ENCODE measurements at regions not wholly inside any gene's neighbourhood (a gene's known extent, or its start where the extent isn't known, plus 50 kb on each side); places are given as distances from the start of the nearest gene placed in this dataset.
A peak's percentile ranks its signal among the peaks of the same experiment; 100 is the strongest.
"Not testable (repeated sequence)": the region's sequence is repeated elsewhere in the genome, so short reads cannot be mapped to it uniquely, and the experiment has no call there.

GRCh38 chr9:18236336-18236735, 237.6 kb upstream of the ADAMTSL1 start:
- DNase-seq = no peak

DNA sequence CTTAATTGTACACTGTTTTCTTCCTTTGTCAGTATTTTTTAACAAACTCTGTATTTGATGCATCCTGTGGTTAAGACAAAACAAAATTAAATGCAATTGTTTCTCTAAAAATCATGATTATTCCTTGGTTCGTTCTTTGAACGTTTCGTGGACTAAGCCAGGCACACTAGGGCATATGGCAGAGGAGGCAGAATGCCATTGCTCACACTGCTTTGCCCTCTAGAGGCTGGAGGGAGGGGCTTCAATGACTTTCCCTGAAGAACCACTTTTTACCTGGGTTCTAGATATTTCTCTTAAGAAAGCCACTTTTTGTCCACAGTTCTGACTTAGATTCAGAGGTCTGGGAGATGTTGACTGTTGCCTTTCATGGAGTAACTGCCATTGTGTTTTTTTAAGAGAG, 236.2 kb upstream of the ADAMTSL1 start:
- DNase-seq = no peak

- no peak for DNase-seq
Measured at GRCh38 chr9:18238254-18238653, 235.7 kb upstream of the ADAMTSL1 start.

DNA sequence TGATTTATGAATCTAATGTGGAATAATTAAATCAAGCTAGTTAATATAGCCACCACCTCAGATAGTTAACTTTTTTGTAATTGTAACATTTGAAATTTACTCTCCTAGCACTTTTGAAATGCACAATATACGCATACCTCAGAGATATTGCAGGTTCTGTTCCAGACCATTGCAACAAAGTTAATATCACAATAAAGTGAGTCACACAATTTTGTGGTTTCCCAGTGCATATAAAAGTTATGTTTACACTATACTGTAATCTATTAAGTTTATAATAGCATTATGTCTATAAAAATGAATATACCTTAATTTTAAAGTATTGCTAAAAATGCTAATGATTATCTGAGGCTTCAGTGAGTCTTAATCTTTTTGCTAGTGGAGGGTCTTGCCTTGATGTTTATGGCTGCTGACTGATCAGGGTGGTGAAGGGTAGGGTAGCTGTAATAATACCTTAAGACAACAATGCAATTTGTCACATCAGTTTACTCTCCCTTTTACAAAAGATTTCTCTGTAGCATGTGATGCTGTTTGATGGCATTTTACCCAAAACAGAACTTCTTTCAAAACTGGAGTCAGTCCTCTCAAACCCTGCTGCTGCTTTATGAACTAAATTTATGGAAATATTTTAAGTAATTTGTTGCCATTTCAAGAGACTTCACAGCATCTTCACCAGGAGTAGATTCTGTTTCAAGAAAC, 235.1 kb upstream of the ADAMTSL1 start:
- DNase-seq = no peak

DNA sequence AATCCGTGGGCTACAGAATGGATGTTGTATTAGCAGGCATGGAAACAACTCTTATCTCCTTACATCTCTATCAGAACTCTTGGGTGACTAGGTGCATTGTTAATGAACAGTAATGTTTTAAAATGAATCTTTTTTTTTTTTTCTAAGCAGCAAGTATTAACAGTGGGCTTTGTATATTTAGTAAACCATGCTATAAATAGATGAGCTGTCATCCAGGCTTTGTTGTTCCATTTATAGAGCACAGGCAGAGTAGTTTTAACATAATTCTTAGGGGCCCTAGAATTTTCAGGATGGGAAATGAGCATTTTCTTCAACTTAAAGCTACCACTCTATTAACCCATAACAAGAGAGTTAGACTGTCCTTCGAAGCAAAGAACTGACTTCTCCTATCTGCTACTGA, 233.7 kb upstream of the ADAMTSL1 start:
- DNase-seq = no peak

- DNase-seq = no peak
Measured at GRCh38 chr9:18245911-18246310, 228.0 kb upstream of the ADAMTSL1 start.

DNA sequence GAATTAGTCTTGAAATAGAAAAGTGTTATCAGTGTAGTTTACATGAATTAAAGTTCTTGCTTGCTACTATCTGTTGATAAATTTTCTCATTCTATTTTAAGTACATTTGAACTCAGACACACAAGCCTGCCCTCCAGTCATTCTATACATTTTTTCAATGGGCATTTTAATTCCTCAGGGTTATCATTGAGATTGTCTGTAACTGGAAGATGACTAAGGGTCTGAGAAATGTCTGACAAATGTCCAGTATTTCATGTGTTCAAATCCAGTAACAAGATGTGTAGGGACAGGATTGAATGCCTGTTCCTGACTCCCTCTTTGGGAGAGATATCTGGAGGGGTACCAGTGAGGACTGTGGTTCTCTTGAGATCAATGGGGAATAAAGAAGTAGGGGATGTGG, 223.9 kb upstream of the ADAMTSL1 start:
- DNase-seq = no peak

DNA sequence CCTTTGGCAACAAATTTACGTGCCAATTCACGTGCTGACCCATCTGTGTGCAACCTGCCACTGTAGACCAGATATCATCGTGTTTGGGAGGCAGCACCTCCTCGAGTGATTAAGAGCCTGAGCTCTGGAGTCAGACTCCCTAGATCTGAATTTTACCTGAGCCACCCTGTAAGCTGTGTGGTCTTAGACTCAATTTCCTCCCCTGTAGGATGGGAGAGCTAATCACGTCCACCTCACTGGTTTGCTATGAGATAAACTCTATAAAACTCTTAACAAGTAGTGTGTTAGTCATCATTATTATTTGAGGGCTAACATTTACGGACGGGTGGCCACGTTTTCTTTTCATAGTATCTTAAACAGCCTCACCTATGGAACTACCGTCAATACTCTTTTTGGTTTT, 220.0 kb upstream of the ADAMTSL1 start:
- no peak for DNase-seq

- DNase-seq = peak; percentile 67
Measured at GRCh38 chr9:18255158-18255629, 218.8 kb upstream of the ADAMTSL1 start.

DNA sequence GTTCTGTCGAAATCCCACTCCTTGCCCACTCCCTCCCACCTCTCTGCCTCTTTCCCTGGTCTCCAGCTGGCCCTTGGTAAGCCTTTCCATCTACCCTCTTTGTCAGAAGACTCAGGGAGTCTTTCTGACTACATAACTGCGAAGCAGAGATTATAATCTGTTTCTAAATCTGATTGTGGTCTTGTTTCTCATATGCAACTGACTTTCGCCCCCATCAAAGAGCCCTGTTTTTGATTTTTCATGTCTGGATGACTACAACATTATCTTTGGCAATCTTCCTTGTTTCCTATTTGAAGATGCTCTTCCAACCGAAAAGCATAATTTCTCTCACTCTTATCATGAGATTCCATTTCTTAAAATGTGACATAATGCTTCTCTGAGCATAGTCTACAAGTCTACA, 218.2 kb upstream of the ADAMTSL1 start:
- DNase-seq = no peak

GRCh38 chr9:18256568-18256967, 217.4 kb upstream of the ADAMTSL1 start:
- peak; percentile 13 for DNase-seq

- DNase-seq = peak; percentile 74
Measured at GRCh38 chr9:18260521-18260920, 213.4 kb upstream of the ADAMTSL1 start.

DNA sequence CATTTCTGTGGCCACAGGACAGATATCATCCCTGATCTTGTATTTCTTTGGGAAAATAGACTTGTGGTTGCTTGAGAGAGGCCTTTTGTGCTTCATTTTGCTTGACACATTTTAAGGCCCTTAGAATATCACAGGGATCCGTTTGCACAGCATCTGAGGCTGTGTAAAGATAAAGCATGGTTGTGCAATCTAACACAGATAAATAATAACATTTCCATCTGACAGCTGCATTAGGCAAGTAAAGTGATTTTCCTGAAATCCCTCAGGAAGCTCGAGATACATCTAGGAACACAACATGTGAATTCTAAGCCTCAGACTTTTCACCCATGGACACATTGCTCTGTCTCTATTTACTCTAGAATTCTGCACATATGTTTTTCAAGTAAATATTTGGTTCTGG, 212.8 kb upstream of the ADAMTSL1 start:
- DNase-seq = no peak

DNA sequence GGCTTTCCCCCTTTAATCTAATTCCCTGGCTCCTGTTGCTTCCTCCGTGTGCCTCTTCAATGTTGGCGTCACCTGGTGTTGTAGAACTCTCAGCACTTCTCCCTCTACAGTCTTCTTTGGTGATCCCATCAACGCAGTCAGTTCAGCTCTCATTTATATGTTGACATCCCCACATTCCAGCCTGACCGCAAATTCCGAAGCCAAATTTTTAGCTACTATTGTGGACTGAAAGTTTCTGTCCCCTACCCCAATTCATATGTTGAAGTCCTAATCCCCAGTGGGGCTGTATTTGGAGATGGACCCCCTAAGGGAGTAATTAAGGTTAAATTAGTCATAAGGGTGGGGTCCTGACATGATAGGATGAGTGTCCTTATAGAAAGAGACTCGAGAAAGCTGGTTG, 210.6 kb upstream of the ADAMTSL1 start:
- DNase-seq = no peak

DNA sequence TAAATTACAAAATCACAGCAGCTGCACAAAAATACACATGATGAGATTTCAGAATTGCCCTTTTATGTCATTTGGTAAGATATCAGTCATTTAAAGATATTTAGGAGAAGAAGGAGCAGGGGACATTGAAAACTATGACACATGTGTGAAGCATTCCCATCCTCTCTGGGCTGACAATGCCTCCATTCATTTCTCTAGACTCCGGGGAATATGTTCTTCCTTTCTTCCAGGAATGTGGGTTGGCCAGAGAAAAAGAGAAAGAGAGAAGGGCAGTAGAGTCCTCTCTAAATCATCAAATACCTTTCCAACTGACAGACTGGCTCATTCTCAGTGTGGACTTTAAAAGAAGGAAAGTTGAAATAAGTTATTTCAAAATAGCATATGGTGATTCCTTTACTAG, 205.6 kb upstream of the ADAMTSL1 start:
- no peak for DNase-seq

DNA sequence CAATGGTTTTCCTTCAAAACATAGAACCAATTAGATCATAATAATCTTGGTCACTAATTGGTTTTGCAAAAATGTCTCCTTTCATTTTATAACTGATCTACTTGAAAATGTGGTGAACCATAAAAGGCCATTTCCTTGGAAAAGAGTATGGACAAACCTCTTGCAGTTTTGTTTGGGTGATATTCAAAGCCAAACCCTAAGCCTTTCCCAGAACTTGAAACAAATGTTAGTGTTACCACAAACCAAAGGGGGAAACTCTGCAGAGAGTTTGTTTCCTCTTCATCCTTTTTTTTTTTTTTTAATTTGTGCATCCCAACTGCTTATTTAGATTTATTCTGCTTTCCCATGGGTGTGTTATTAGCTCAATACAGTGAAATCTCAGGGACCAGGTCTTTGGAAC, 204.4 kb upstream of the ADAMTSL1 start:
- no peak for DNase-seq

DNA sequence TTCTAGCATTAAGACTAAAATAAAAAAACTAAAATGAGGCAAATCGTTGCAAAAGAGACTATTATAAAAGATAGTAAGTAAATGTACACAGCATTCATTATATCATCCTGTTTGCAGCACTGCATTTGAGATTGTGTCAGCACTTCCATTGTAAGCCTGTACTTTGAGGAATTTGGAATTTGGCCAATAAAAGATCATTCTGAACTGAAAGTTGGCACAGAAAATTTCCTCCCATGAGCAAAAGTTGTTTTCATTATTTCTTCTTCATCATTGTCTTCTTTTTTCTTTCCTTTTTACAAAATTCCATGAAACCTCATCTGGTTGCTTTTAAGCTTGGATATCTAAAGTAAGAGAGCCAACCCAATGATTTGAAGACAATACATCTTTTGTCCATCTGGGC, 199.3 kb upstream of the ADAMTSL1 start:
- DNase-seq = peak; percentile 27

GRCh38 chr9:18275313-18275990, 198.5 kb upstream of the ADAMTSL1 start:
- no peak for DNase-seq

DNA sequence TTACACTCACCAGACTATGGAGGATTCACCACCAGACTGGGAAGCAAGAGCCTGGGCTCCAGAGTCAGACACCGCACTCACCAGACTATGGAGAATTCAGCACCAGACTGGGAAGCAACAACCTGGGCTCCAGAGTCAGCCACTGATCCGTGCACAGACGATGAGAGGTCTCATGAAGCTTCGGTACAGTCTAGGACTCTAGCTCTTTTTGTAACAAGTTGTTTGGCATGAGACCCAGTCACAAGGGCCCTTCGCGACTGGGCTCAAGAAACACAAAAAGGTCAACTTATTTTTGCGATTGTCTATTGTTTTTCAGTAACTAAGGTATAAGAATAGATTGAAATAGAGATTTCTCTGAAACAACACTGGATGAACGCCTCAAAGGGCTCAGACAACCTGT, 192.7 kb upstream of the ADAMTSL1 start:
- no peak for DNase-seq

DNA sequence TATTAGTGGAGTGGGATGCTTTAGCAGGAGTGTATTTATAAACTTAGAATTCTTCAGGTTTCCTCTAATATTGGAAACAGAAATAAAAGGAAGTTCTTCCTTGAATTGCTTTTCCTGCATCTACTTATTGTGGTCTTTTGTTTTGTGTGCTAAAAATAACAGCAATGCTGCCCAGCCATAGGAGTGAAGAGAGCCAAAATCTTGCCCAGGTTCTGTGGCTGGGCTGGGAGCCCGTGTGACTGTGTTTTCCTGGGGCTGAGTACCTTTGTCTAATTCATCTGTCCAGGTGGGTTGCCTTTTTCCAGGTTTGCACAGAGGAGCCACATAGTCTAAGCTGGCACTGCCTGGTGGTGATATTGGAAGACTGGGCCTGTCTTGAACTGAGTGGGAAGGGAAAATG, 179.7 kb upstream of the ADAMTSL1 start:
- no peak for DNase-seq

GRCh38 chr9:18296702-18297055, 177.3 kb upstream of the ADAMTSL1 start:
- no peak for DNase-seq

- DNase-seq = no peak
Measured at GRCh38 chr9:18297056-18297841, 176.7 kb upstream of the ADAMTSL1 start.

DNA sequence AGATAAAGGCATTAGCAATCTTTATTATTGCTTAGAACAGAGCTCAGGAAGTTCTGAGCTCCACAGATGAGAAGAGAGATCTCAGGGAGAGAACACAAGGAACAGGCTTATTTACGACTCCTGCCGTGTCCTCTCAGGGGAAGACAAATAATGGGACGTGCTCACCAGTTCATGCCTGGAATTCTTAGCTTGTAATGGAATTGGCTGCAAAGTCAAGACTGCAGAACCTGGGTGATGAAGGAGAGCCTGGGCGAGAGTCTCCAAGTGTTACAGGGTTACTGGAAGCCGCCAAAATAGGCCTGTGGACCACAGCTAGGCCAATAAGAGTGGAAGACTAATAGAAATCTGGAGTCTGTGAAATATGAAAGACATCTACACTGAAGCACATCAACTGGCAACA, 174.5 kb upstream of the ADAMTSL1 start:
- DNase-seq = no peak

DNA sequence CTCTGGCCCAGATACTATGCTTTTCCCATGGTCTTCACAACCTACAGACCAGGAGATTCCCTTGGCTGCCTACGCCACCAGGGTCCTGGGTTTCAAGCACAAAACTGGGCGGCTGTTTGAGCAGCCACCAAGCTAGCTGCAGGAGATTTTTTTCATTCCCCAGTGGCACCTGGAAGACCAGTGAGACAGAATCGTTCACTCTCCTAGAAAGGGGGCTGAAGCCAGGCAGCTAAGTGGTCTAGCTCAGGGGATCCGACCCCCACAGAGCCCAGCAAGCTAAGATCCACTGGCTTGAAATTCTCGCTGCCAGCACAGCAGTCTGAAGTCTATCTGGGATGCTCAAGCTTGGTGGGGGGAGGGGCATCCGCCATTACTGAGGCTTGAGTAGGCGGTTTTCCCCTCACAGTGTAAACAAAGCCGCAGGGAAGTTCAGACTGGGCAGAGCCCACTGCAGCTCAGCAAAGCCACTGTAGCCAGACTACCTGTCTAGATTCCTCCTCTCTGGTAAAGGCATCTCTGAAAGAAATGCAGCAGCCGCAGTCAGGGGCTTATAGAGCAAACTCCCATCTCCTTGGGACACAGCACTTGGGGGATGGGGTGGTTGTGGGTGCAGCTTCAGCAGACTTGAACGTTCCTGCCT, 168.7 kb upstream of the ADAMTSL1 start:
- not testable (repeated sequence) for DNase-seq
